Naive thymus-derived CD8-positive, alpha-beta T cell (primary cell): ENCODE measurements at regions not wholly inside any gene's neighbourhood (a gene's known extent, or its start where the extent isn't known, plus 50 kb on each side); places are given as distances from the start of the nearest gene placed in this dataset.

Experiments
- ATAC-seq, 2 donors: fragments of 150-1000 bp; cut with Tn5 transposase in 1 of 2; sonication (Bioruptor Pico), chemical (Tn5 transposase) in 1 of 2; 1 replicate in 1 of 2; 2 replicates in 1 of 2; pipeline ENCODE4 v1.10.0; 2021; ENCODE audit warnings: mild to moderate bottlenecking in 2 of 2, moderate library complexity in 2 of 2
- POLR2A ChIA-PET: fragments of 350-600 bp; sonication (Branson Sonifier 250); formaldehyde crosslinking; loops from one replicate; lab custom pipeline; 2021; ENCODE audit warnings: antibody characterized with exemption; lab: Charles Lee
- DNase-seq, 10 donors: peaks; one replicate each; pipeline versions ENCODE4 v3.0.0 to v3.0.0-alpha.2; 2020 to 2022
- H3K27ac Mint-ChIP-seq, 10 donors: one replicate each; pipeline ENCODE4 v1.8.0; 2020 to 2022; ENCODE audit warnings: mild to moderate bottlenecking in 10 of 10, mixed read lengths in 10 of 10, moderate library complexity in 4 of 10, inconsistent platforms in 1 of 10
- H3K27me3 Mint-ChIP-seq, 5 donors: one replicate each; pipeline ENCODE4 v1.8.0; 2021 to 2022; ENCODE audit warnings: mixed read lengths in 5 of 5
- H3K36me3 Mint-ChIP-seq, 3 donors: one replicate each; pipeline ENCODE4 v1.8.0; 2020 to 2022; ENCODE audit warnings: mixed read lengths in 3 of 3, mild to moderate bottlenecking in 2 of 3, inconsistent platforms in 1 of 3
- H3K4me1 Mint-ChIP-seq, 4 donors: one replicate each; pipeline ENCODE4 v1.8.0; 2021 to 2022; ENCODE audit warnings: mixed read lengths in 4 of 4
- H3K4me3 Mint-ChIP-seq, 10 donors: one replicate each; pipeline ENCODE4 v1.8.0; 2020 to 2022; ENCODE audit warnings: mild to moderate bottlenecking in 10 of 10, mixed read lengths in 10 of 10, moderate library complexity in 6 of 10, inconsistent platforms in 1 of 10
- H3K9me3 Mint-ChIP-seq, 9 donors: one replicate each; pipeline ENCODE4 v1.8.0; 2020 to 2022; ENCODE audit warnings: mixed read lengths in 9 of 9, mild to moderate bottlenecking in 3 of 9, inconsistent platforms in 1 of 9, moderate library complexity in 1 of 9

GRCh38 chr3:112412494-112412893, 79.5 kb downstream of the CD200 start:
- ATAC-seq (no peak), DNase-seq (no peak)
- no peaks in the 10 kb centered on the region for H3K27me3 Mint-ChIP-seq
- H3K4me3 Mint-ChIP-seq, result no peak overlapping the region
- no peaks in the 10 kb centered on the region for H3K36me3 Mint-ChIP-seq
- peaks cover 0 to 3% (median 0%) of the 10 kb centered on the region in 9 donors for H3K9me3 Mint-ChIP-seq
- peaks cover 0 to 22% (median 7%) of the 10 kb centered on the region in 4 donors for H3K4me1 Mint-ChIP-seq
- POLR2A ChIA-PET, result no interaction called here
- peak overlapping the region in 1 of 10 donors; percentile 30 for H3K27ac Mint-ChIP-seq

GRCh38 chr3:112413074-112413473, 80.1 kb downstream of the CD200 start:
- Mint-ChIP-seq H3K4me3 (no peak overlapping the region), H3K36me3 (no peaks in the 10 kb centered on the region)
- POLR2A ChIA-PET, result no interaction called here

DNA sequence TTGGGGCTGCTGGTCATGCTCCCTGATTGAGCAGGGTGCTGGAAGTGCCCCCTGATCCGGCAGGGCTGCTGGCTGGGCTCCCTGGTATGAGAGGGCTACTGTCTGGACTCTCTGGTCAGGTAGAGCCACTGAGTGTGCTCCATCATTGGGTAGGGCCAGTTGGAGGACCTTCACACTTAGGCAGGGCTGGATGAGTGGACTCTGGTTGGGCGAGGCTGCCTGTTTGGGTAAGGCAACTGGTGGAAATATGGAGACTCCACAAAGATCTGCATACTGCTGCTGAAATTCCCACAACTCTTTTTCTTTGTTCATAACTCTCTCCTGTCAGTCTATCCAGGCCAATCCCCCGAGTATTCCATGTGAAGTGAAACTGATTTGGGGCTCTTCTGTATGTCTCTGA, 80.8 kb downstream of the CD200 start:
- Mint-ChIP-seq H3K4me3 (no peak overlapping the region), H3K36me3 (no peaks in the 10 kb centered on the region), H3K9me3 (peaks cover 0 to 3% (median 0%) of the 10 kb centered on the region in 9 donors), H3K27me3 (no peaks in the 10 kb centered on the region), H3K4me1 (peaks cover 0 to 17% (median 3%) of the 10 kb centered on the region in 4 donors), H3K27ac (no peak overlapping the region)
- POLR2A ChIA-PET, result no interaction called here
- DNase-seq (no peak), ATAC-seq (no peak)

More at GRCh38 chr3:112413074-112413473, 80.1 kb downstream of the CD200 start:
- no peaks in the 10 kb centered on the region for H3K27me3 Mint-ChIP-seq
- peak overlapping the region in 2 of 10 donors; percentile 20 to 30 for H3K27ac Mint-ChIP-seq
- H3K4me1 Mint-ChIP-seq, result peaks cover 0 to 17% (median 3%) of the 10 kb centered on the region in 4 donors
- peaks cover 0 to 3% (median 0%) of the 10 kb centered on the region in 9 donors for H3K9me3 Mint-ChIP-seq
- DNase-seq (no peak), ATAC-seq (no peak)
